ENCODE measurements at regions not wholly inside any gene's neighbourhood (a gene's known extent, or its start where the extent isn't known, plus 50 kb on each side); places are given as distances from the start of the nearest gene placed in this dataset.

GRCh38 chr1:19536519-19536918, 51.2 kb upstream of the CAPZB start:
- intact Hi-C loops (cut with micrococcal nuclease; ENCODE audit: unreplicated experiment), result no loop called here
- Mint-ChIP-seq H3K27ac (ENCODE audit: unreplicated experiment) (no peak overlapping the region), H3K9me3 (ENCODE audit: unreplicated experiment) (peaks cover 13% of the 10 kb centered on the region), H3K36me3 (ENCODE audit: insufficient read depth, unreplicated experiment) (no peaks in the 10 kb centered on the region), H3K4me3 (ENCODE audit: unreplicated experiment) (no peak overlapping the region), H3K4me1 (ENCODE audit: low read depth, unreplicated experiment) (no peaks in the 10 kb centered on the region), H3K27me3 (ENCODE audit: insufficient read depth, unreplicated experiment) (no peaks in the 10 kb centered on the region)
- no peak for TF ChIP-seq CTCF (IDR thresholded peaks at IDR 0.05; ENCODE audit: insufficient read depth in 1 of 2, low read depth in 1 of 2, low read length in 1 of 2, severe bottlenecking in 1 of 2, unreplicated experiment in 1 of 2)
- H3K4me1 ChIP-seq, result no peaks in the 10 kb centered on the region
- CTCF ChIA-PET, result no interaction called here
- H3K36me3 ChIP-seq (ENCODE audit: control insufficient read depth, insufficient read depth, low read length), result no peaks in the 10 kb centered on the region
- POLR2A ChIA-PET, result no interaction called here
- no peaks in the 10 kb centered on the region for H3K9me3 ChIP-seq
- no peak overlapping the region for H3K4me3 ChIP-seq (ENCODE audit: low read depth, low read length)
- DNase-seq, result no peak
- no TSS peak for BruUV-seq (replicated peaks)
- H3K27me3 ChIP-seq (replicated peaks; ENCODE audit: control insufficient read depth, insufficient read depth, low read length), result no peaks in the 10 kb centered on the region

GRCh38 chr1:19535214-19535613, 49.9 kb upstream of the CAPZB start:
- no peaks in the 10 kb centered on the region for H3K4me1 Mint-ChIP-seq (ENCODE audit: low read depth, unreplicated experiment)
- ChIA-PET POLR2A (no interaction called here), CTCF (no interaction called here)
- H3K27ac Mint-ChIP-seq (ENCODE audit: unreplicated experiment), result no peak overlapping the region
- no peak for TF ChIP-seq CTCF (IDR thresholded peaks at IDR 0.05; ENCODE audit: insufficient read depth in 1 of 2, low read depth in 1 of 2, low read length in 1 of 2, severe bottlenecking in 1 of 2, unreplicated experiment in 1 of 2)
- H3K4me1 ChIP-seq, result no peaks in the 10 kb centered on the region
- H3K27me3 Mint-ChIP-seq (ENCODE audit: insufficient read depth, unreplicated experiment), result no peaks in the 10 kb centered on the region
- peaks cover 13% of the 10 kb centered on the region for H3K9me3 Mint-ChIP-seq (ENCODE audit: unreplicated experiment)
- DNase-seq, result no peak
- no peaks in the 10 kb centered on the region for H3K27me3 ChIP-seq (replicated peaks; ENCODE audit: control insufficient read depth, insufficient read depth, low read length)
- H3K9me3 ChIP-seq, result no peaks in the 10 kb centered on the region
- no peak overlapping the region for H3K4me3 Mint-ChIP-seq (ENCODE audit: unreplicated experiment)
- H3K36me3 ChIP-seq (ENCODE audit: control insufficient read depth, insufficient read depth, low read length), result no peaks in the 10 kb centered on the region
- intact Hi-C loops (cut with micrococcal nuclease; ENCODE audit: unreplicated experiment), result no loop called here
- no peak overlapping the region for H3K4me3 ChIP-seq (ENCODE audit: low read depth, low read length)
- no TSS peak for BruUV-seq (replicated peaks)
- H3K36me3 Mint-ChIP-seq (ENCODE audit: insufficient read depth, unreplicated experiment), result no peaks in the 10 kb centered on the region

All from Caco-2 (cell line).